Caco-2 (cell line): ENCODE measurements at regions not wholly inside any gene's neighbourhood (a gene's known extent, or its start where the extent isn't known, plus 50 kb on each side); places are given as distances from the start of the nearest gene placed in this dataset.

Experiments
- BruUV-seq: library from RNA; stranded (reverse); fragments of 400-500 nt; replicated peaks from 2 replicates; lab custom pipeline; 2021; lab: Mats Ljungman, UMichigan
- CTCF ChIA-PET: fragments of 300-600 bp; sonication (Branson Sonifier 250); formaldehyde crosslinking; loops from one replicate; lab custom pipeline; 2022; ENCODE audit warnings: antibody characterized with exemption; lab: Charles Lee
- POLR2A ChIA-PET: fragments of 300-600 bp; sonication (Branson Sonifier 250); formaldehyde crosslinking; loops from one replicate; lab custom pipeline; 2022; ENCODE audit warnings: antibody characterized with exemption; lab: Charles Lee
- DNase-seq, 2 experiments: peaks; one replicate each; pipeline versions ENCODE4 v3.0.0 to v3.0.0-alpha.2; 2020 to 2022
- H3K27me3 ChIP-seq: replicated peaks from 2 replicates; pipeline ENCODE4 v1.6.0; 2011; ENCODE audit warnings: low read length; ENCODE audit not compliant: control insufficient read depth, insufficient read depth
- H3K36me3 ChIP-seq: 2 replicates; pipeline ENCODE4 v1.5.1; 2011; ENCODE audit warnings: low read length; ENCODE audit not compliant: control insufficient read depth, insufficient read depth
- H3K4me1 ChIP-seq: fragments of 250-450 bp; sonication (Bioruptor Pico); 2 replicates; pipeline ENCODE4 v1.5.1; 2020; ENCODE audit warnings: mild to moderate bottlenecking
- H3K4me3 ChIP-seq: 2 replicates; pipeline ENCODE4 v1.5.1; 2011; ENCODE audit warnings: low read depth, mild to moderate bottlenecking, control low read depth, low read length
- H3K9me3 ChIP-seq: fragments of 250-450 bp; sonication (Bioruptor Pico); 2 replicates; pipeline ENCODE4 v1.5.1; 2020; ENCODE audit warnings: mild to moderate bottlenecking, moderate library complexity
- H3K27ac Mint-ChIP-seq: one replicate; pipeline ENCODE4 v1.8.0; 2022; ENCODE audit warnings: mixed read lengths; ENCODE audit not compliant: unreplicated experiment
- H3K27me3 Mint-ChIP-seq: one replicate; pipeline ENCODE4 v1.8.0; 2022; ENCODE audit warnings: mixed read lengths; ENCODE audit not compliant: insufficient read depth, unreplicated experiment
- H3K36me3 Mint-ChIP-seq: one replicate; pipeline ENCODE4 v1.8.0; 2022; ENCODE audit warnings: mild to moderate bottlenecking, mixed read lengths; ENCODE audit not compliant: insufficient read depth, unreplicated experiment
- H3K4me1 Mint-ChIP-seq: one replicate; pipeline ENCODE4 v1.8.0; 2022; ENCODE audit warnings: low read depth, mixed read lengths; ENCODE audit not compliant: unreplicated experiment
- H3K4me3 Mint-ChIP-seq: one replicate; pipeline ENCODE4 v1.8.0; 2022; ENCODE audit warnings: mild to moderate bottlenecking, moderate library complexity, mixed read lengths; ENCODE audit not compliant: unreplicated experiment
- H3K9me3 Mint-ChIP-seq: one replicate; pipeline ENCODE4 v1.8.0; 2022; ENCODE audit warnings: mixed read lengths; ENCODE audit not compliant: unreplicated experiment
- CTCF ChIP-seq, 2 experiments: fragments of 200-600 bp in 1 of 2; IDR thresholded peaks; 1 replicate in 1 of 2; 2 replicates in 1 of 2; pipeline versions ENCODE4 v1.5.1 to v1.8.0; 2011 to 2022; ENCODE audit warnings: antibody characterized with exemption in 1 of 2, control low read depth in 1 of 2, inconsistent platforms in 1 of 2, low read depth in 1 of 2, low read length in 1 of 2, mild to moderate bottlenecking in 1 of 2, moderate library complexity in 1 of 2; ENCODE audit not compliant: insufficient read depth in 1 of 2, severe bottlenecking in 1 of 2, unreplicated experiment in 1 of 2
- intact Hi-C: fragments of 100-400 bp; cut with micrococcal nuclease; formaldehyde crosslinking; loops from one replicate; pipeline ENCODE4 v1.10.0; 2022; ENCODE audit not compliant: unreplicated experiment

- DNase-seq, result no peak
- H3K4me3 Mint-ChIP-seq, result no peak overlapping the region
- Histone ChIP-seq H3K9me3 (no peaks in the 10 kb centered on the region), H3K4me3 (no peak overlapping the region), H3K36me3 (no peaks in the 10 kb centered on the region), H3K4me1 (peaks cover 16% of the 10 kb centered on the region; the same call in 1 of the 2 replicates), H3K27me3 (no peaks in the 10 kb centered on the region)
- H3K4me1 Mint-ChIP-seq, result no peaks in the 10 kb centered on the region
- H3K9me3 Mint-ChIP-seq, result peaks cover 8% of the 10 kb centered on the region
- intact Hi-C loops, result no loop called here
- no TSS peak for BruUV-seq
- TF ChIP-seq CTCF (IDR thresholded peaks at IDR 0.05; ENCODE audit: insufficient read depth in 1 of 2, low read depth in 1 of 2, low read length in 1 of 2, severe bottlenecking in 1 of 2, unreplicated experiment in 1 of 2), result no peak
- H3K27me3 Mint-ChIP-seq, result no peaks in the 10 kb centered on the region
- H3K27ac Mint-ChIP-seq, result no peak overlapping the region
- no peaks in the 10 kb centered on the region for H3K36me3 Mint-ChIP-seq
- ChIA-PET CTCF (interaction anchor here (0.9 kb wide), 1 partner anchor 137 kb away, joined by 3 read pairs; no protein-coding TSS in a partner anchor), POLR2A (no interaction called here)
These were observed 251.5 kb downstream of the DAD1 start for GRCh38 chr14:22337521-22337920.

GRCh38 chr14:22336031-22336430 lies 253.0 kb downstream of the DAD1 start:
- Histone ChIP-seq H3K4me3 (no peak overlapping the region), H3K36me3 (no peaks in the 10 kb centered on the region), H3K9me3 (no peaks in the 10 kb centered on the region), H3K27me3 (no peaks in the 10 kb centered on the region), H3K4me1 (peaks cover 18% of the 10 kb centered on the region; the same call in 1 of the 2 replicates)
- Mint-ChIP-seq H3K4me1 (no peaks in the 10 kb centered on the region), H3K9me3 (peaks cover 7% of the 10 kb centered on the region), H3K27ac (no peak overlapping the region), H3K27me3 (no peaks in the 10 kb centered on the region), H3K4me3 (no peak overlapping the region), H3K36me3 (no peaks in the 10 kb centered on the region)
- BruUV-seq, result no TSS peak
- no peak for DNase-seq
- ChIA-PET CTCF (no interaction called here), POLR2A (no interaction called here)
- intact Hi-C loops, result no loop called here
- no peak for TF ChIP-seq CTCF (IDR thresholded peaks at IDR 0.05; ENCODE audit: insufficient read depth in 1 of 2, low read depth in 1 of 2, low read length in 1 of 2, severe bottlenecking in 1 of 2, unreplicated experiment in 1 of 2)

GRCh38 chr14:22334627-22335026 lies 254.4 kb downstream of the DAD1 start:
- no TSS peak for BruUV-seq
- no peaks in the 10 kb centered on the region for H3K27me3 Mint-ChIP-seq
- ChIA-PET CTCF (no interaction called here), POLR2A (no interaction called here)
- no peak overlapping the region for H3K27ac Mint-ChIP-seq
- peaks cover 8% of the 10 kb centered on the region for H3K9me3 Mint-ChIP-seq
- Histone ChIP-seq H3K4me1 (peaks cover 18% of the 10 kb centered on the region; the same call in 1 of the 2 replicates), H3K4me3 (no peak overlapping the region), H3K36me3 (no peaks in the 10 kb centered on the region), H3K27me3 (no peaks in the 10 kb centered on the region), H3K9me3 (peaks cover 11% of the 10 kb centered on the region; the same call in 1 of the 2 replicates)
- intact Hi-C loops, result no loop called here
- TF ChIP-seq CTCF (IDR thresholded peaks at IDR 0.05; ENCODE audit: insufficient read depth in 1 of 2, low read depth in 1 of 2, low read length in 1 of 2, severe bottlenecking in 1 of 2, unreplicated experiment in 1 of 2), result no peak
- H3K4me1 Mint-ChIP-seq, result no peaks in the 10 kb centered on the region
- no peak overlapping the region for H3K4me3 Mint-ChIP-seq
- H3K36me3 Mint-ChIP-seq, result no peaks in the 10 kb centered on the region
- DNase-seq, result no peak
